ENCODE measurements at regions not wholly inside any gene's neighbourhood (a gene's known extent, or its start where the extent isn't known, plus 50 kb on each side); places are given as distances from the start of the nearest gene placed in this dataset.
"Not testable (repeated sequence)": the region's sequence is repeated elsewhere in the genome, so short reads cannot be mapped to it uniquely, and the experiment has no call there.

- no peak for DNase-seq
Observed at GRCh38 chr2:81068144-81068543, 763.6 kb upstream of the LRRTM1 start.

- no peak for DNase-seq
Observed at GRCh38 chr2:81061016-81061415, 756.5 kb upstream of the LRRTM1 start.

- no peak for DNase-seq
Observed at GRCh38 chr2:81050580-81051095, 746.1 kb upstream of the LRRTM1 start.

GRCh38 chr2:81043681-81044080 is 739.1 kb upstream of the LRRTM1 start:
- DNase-seq = no peak

GRCh38 chr2:81007104-81007503 is 702.6 kb upstream of the LRRTM1 start:
- no peak for DNase-seq

GRCh38 chr2:81002906-81003305 is 698.4 kb upstream of the LRRTM1 start:
- no peak for DNase-seq

- DNase-seq = no peak
Observed at GRCh38 chr2:80987466-80987865, 682.9 kb upstream of the LRRTM1 start.

- DNase-seq = no peak
Observed at GRCh38 chr2:80969900-80970299, 665.3 kb upstream of the LRRTM1 start.

- no peak for DNase-seq
Observed at GRCh38 chr2:80968450-80968849, 663.9 kb upstream of the LRRTM1 start.

- DNase-seq = no peak
Observed at GRCh38 chr2:80947601-80948130, 643.1 kb upstream of the LRRTM1 start.

GRCh38 chr2:80943487-80943886 is 638.9 kb upstream of the LRRTM1 start:
- DNase-seq = no peak

- DNase-seq = no peak
Observed at GRCh38 chr2:80942766-80943165, 638.2 kb upstream of the LRRTM1 start.

- DNase-seq = no peak
Observed at GRCh38 chr2:80938463-80938862, 633.9 kb upstream of the LRRTM1 start.

GRCh38 chr2:80931820-80932219 is 627.3 kb upstream of the LRRTM1 start:
- not testable (repeated sequence) for DNase-seq

- no peak for DNase-seq
Observed at GRCh38 chr2:80930777-80931176, 626.2 kb upstream of the LRRTM1 start.

GRCh38 chr2:80926168-80926567 is 621.6 kb upstream of the LRRTM1 start:
- DNase-seq = no peak

- DNase-seq = no peak
Observed at GRCh38 chr2:80896576-80896975, 592.0 kb upstream of the LRRTM1 start.

GRCh38 chr2:80894486-80894885 is 589.9 kb upstream of the LRRTM1 start:
- no peak for DNase-seq

- DNase-seq = no peak
Observed at GRCh38 chr2:80893711-80894110, 589.2 kb upstream of the LRRTM1 start.

GRCh38 chr2:80889009-80889408 is 584.5 kb upstream of the LRRTM1 start:
- no peak for DNase-seq

GRCh38 chr2:80887841-80888378 is 583.4 kb upstream of the LRRTM1 start:
- DNase-seq = no peak

GRCh38 chr2:80874374-80874773 is 569.8 kb upstream of the LRRTM1 start:
- DNase-seq = no peak

- DNase-seq = no peak
Observed at GRCh38 chr2:80869858-80870438, 565.4 kb upstream of the LRRTM1 start.

GRCh38 chr2:80863147-80863714 is 558.7 kb upstream of the LRRTM1 start:
- no peak for DNase-seq

Measured in DMS79 treated with DMSO at 0.1 percent for 48 hours (cell line).